ENCODE measurements at regions not wholly inside any gene's neighbourhood (a gene's known extent, or its start where the extent isn't known, plus 50 kb on each side); places are given as distances from the start of the nearest gene placed in this dataset.

DNA sequence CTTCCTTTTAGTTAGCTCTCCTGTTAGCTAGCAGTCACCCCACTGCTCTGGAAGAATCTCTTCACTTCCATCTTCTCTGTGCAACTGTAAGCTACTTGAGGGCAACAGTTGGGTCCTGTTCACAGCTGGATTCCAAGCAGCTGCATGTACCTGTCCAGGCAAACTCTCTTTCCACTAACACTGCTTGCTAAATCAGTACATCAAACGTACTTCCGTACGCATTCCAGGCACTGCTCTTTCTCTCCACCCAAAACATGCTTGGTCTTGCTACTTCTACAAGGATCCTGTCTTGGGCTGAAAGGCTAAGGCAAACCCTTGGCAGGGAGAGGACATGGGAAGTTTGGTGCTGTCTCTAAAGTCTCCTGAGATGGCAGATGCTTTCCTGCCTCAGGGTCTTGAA lies 139.2 kb upstream of the CACNA1E start:
- H3K36me3 Mint-ChIP-seq (ENCODE audit: low read depth), result no peaks in the 10 kb centered on the region

DNA sequence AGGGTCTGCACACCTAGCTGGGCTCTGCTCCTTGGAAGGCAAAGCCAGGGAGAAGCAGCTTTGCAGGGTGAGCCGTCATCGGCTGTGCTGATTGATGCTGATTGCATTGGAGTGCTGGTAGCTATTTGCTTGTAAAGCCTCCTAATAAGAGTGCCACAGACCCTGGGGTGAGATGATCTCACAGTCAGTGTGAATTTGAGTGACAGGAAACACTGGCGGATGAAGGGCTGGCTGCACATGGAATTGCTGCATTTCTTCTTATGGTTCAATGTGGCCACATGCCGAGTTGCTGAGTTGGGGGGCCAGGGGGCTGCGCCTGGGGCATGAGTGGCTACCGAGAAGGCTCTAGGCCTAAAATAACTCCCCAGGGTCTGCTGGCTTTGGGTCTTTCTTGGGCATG lies 138.2 kb upstream of the CACNA1E start:
- no peaks in the 10 kb centered on the region for H3K9me3 Mint-ChIP-seq
- H3K4me1 Mint-ChIP-seq, result no peaks in the 10 kb centered on the region
- ChIA-PET CTCF (interaction anchor here (1.5 kb wide), 1 partner anchor 13 kb away, joined by 5 read pairs; no protein-coding TSS in a partner anchor), POLR2A (no interaction called here)
- no peak overlapping the region for H3K27ac Mint-ChIP-seq
- DNase-seq, result no peak
- H3K36me3 Mint-ChIP-seq (ENCODE audit: low read depth), result no peaks in the 10 kb centered on the region
- no peaks in the 10 kb centered on the region for H3K27me3 Mint-ChIP-seq
- no peak overlapping the region for H3K4me3 Mint-ChIP-seq

More for the DNA sequence above, 139.2 kb upstream of the CACNA1E start:
- Mint-ChIP-seq H3K4me1 (no peaks in the 10 kb centered on the region), H3K4me3 (no peak overlapping the region), H3K9me3 (no peaks in the 10 kb centered on the region), H3K27me3 (no peaks in the 10 kb centered on the region), H3K27ac (no peak overlapping the region)
- CTCF ChIA-PET, result no interaction called here
- no peak for DNase-seq
- POLR2A ChIA-PET, result no interaction called here

DNA sequence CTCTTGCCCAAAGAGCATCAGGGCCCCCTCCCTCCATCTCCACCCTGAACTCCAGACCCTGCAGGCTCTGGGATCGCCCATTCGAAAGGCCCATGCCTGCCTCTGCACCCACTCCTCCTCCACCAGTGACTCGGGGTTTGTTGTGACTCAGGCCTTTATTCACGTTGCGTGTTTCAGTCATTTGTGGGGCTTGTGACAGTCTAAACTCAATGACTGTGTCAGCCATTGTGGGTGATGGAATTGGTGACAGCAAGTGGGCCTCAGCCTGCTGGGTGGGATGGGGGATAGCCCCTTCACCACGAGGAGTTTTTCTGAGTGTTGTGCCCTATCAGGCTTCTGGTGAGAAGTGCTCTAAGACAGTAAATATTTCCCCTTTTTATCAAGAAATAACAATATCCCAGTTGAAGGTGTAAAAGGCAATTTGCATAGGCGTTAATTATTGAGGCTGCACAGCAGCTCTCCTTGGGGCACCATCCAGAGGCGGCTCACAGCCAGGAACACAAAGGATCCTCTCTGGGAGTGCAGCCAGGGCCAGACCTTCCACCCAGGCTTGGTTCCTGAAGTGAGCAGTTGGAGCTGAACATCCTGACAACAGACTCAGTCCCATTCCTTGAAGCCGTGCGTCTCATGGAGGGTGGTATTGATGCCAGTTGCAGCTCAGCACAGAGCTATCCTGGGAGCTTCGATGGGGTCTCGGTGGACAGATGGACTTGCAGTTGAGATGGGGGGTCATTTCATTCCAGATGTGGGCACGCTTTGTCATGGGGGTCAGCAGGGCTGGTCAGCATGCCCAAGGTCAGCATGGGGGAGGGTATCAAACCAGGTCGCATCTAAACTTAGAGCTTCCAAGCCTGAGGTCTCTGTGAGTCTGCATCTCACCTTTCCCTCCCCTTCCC lies 135.6 kb upstream of the CACNA1E start:
- Mint-ChIP-seq H3K9me3 (no peaks in the 10 kb centered on the region), H3K27ac (no peak overlapping the region), H3K4me3 (no peak overlapping the region), H3K36me3 (ENCODE audit: low read depth) (no peaks in the 10 kb centered on the region), H3K27me3 (no peaks in the 10 kb centered on the region), H3K4me1 (no peaks in the 10 kb centered on the region)
- DNase-seq, result no peak
- ChIA-PET CTCF (interaction anchor here (1.0 kb wide), 1 partner anchor 20 kb away, joined by 3 read pairs; no protein-coding TSS in a partner anchor), POLR2A (no interaction called here)

DNA sequence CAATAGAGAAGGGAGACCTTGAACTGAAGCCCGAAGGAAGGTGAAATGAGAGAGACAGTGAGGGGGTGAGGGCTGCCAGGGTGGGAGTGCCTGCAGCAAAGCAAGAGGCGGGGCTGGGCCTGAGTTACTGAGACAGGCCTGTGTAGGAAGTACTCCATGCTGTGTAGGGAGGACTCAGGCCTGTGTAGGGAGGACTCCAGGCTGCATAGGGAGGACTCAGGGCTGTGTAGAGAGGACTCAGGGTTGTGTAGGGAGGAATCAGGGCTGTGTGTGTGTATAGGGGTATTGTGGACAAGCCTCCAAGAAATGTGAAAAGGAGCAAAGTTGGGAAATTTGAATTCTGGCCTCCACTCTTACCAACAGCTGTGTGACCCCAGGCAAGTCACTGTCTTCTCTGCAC lies 133.8 kb upstream of the CACNA1E start:
- Mint-ChIP-seq H3K4me3 (no peak overlapping the region), H3K27ac (no peak overlapping the region), H3K27me3 (no peaks in the 10 kb centered on the region), H3K36me3 (ENCODE audit: low read depth) (no peaks in the 10 kb centered on the region), H3K9me3 (no peaks in the 10 kb centered on the region), H3K4me1 (no peaks in the 10 kb centered on the region)
- POLR2A ChIA-PET, result no interaction called here
- CTCF ChIA-PET, result interaction anchor here (0.8 kb wide), 1 partner anchor 38 kb away, joined by 3 read pairs; no protein-coding TSS in a partner anchor
- peak; percentile 4 for DNase-seq

DNA sequence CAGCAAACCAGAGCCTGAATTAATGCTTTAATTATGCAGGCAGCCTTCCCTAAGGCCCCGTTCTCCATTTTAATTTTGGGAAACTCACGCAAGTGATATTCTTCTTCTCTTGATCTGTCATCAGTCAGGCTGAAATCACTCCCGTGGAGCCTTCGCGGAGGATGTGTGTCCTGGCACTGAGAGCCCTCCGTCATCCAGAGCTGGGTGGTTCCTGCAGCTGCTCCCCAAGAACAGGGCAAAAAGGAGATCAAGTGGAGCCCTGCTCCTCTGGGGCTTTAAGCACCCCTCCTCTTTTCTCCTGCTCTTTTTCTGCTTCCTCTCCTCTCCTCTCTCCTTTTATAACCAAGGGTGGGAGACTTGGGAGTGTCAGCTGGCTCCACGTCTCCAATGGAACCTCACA lies 133.2 kb upstream of the CACNA1E start:
- no peaks in the 10 kb centered on the region for H3K27me3 Mint-ChIP-seq
- ChIA-PET POLR2A (no interaction called here), CTCF (interaction anchor here (0.8 kb wide), 1 partner anchor 37 kb away, joined by 3 read pairs; no protein-coding TSS in a partner anchor)
- no peaks in the 10 kb centered on the region for H3K4me1 Mint-ChIP-seq
- peak; percentile 1 for DNase-seq
- no peaks in the 10 kb centered on the region for H3K36me3 Mint-ChIP-seq (ENCODE audit: low read depth)
- H3K9me3 Mint-ChIP-seq, result no peaks in the 10 kb centered on the region
- no peak overlapping the region for H3K27ac Mint-ChIP-seq
- H3K4me3 Mint-ChIP-seq, result no peak overlapping the region

DNA sequence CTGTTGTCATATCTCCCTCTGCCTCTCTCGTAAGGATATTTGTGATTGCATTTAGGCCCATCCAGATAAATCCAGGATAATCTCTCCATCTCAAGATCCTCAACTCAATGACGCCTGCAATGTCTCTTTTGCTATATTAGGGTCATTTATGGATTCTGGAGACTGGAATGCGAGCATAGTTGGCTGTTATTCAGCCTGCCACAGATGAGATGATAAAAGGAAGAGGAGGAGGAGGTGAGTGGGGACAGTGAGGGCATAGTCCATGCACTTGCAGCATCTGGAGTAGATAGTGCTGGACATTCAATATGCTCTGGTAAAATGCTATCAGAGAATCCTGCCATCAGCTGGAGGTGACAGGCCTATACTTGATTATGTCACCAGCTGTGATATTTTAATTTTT lies 131.6 kb upstream of the CACNA1E start:
- Mint-ChIP-seq H3K9me3 (no peaks in the 10 kb centered on the region), H3K27me3 (no peaks in the 10 kb centered on the region), H3K36me3 (ENCODE audit: low read depth) (no peaks in the 10 kb centered on the region), H3K4me3 (no peak overlapping the region), H3K27ac (no peak overlapping the region), H3K4me1 (no peaks in the 10 kb centered on the region)
- POLR2A ChIA-PET, result no interaction called here
- DNase-seq, result no peak
- CTCF ChIA-PET, result no interaction called here

DNA sequence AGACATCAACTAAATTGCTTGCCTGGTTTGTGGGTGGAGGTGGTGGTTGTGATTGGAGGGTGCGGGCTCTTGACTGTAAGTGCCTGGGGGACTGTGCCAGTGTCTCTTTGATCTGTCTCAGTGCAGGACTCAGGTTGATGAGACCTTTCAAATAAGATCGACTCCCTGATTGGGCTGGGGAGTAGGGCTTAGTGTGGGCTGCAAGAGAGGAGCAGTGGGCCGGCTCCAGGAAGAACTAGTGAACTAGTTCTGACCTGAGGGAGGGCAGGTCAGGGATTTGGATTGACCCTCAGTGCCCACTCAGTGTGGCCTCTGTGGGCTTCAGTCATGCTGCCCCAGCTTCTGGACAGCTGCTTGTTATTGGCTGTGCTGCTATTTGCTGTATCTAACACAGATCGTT lies 130.6 kb upstream of the CACNA1E start:
- no peaks in the 10 kb centered on the region for H3K9me3 Mint-ChIP-seq
- H3K27ac Mint-ChIP-seq, result no peak overlapping the region
- no peaks in the 10 kb centered on the region for H3K27me3 Mint-ChIP-seq
- DNase-seq, result no peak
- H3K4me3 Mint-ChIP-seq, result no peak overlapping the region
- CTCF ChIA-PET, result no interaction called here
- no peaks in the 10 kb centered on the region for H3K4me1 Mint-ChIP-seq
- POLR2A ChIA-PET, result no interaction called here
- H3K36me3 Mint-ChIP-seq (ENCODE audit: low read depth), result no peaks in the 10 kb centered on the region

DNA sequence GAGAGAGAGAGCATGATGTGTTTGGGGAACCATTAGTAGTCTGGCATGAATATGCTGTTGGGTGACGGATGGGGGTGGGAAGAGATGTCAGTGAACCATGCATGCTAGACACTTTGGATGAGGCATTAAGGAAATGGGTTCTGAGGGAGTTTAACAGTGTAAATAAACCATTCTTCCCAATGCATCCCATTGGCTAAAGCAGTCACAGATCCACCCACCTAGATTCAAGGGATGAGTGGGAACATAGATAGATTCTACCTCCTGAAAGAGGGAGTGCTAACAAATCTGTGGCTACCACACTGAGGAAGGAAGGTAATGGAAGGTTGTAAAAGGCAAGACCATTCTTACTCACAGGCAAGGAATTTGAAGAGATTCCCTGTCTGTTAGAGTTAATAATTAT lies 129.8 kb upstream of the CACNA1E start:
- no peak overlapping the region for H3K4me3 Mint-ChIP-seq
- H3K36me3 Mint-ChIP-seq (ENCODE audit: low read depth), result no peaks in the 10 kb centered on the region
- H3K27me3 Mint-ChIP-seq, result no peaks in the 10 kb centered on the region
- H3K27ac Mint-ChIP-seq, result no peak overlapping the region
- H3K4me1 Mint-ChIP-seq, result no peaks in the 10 kb centered on the region
- CTCF ChIA-PET, result no interaction called here
- DNase-seq, result no peak
- no peaks in the 10 kb centered on the region for H3K9me3 Mint-ChIP-seq
- POLR2A ChIA-PET, result no interaction called here

DNA sequence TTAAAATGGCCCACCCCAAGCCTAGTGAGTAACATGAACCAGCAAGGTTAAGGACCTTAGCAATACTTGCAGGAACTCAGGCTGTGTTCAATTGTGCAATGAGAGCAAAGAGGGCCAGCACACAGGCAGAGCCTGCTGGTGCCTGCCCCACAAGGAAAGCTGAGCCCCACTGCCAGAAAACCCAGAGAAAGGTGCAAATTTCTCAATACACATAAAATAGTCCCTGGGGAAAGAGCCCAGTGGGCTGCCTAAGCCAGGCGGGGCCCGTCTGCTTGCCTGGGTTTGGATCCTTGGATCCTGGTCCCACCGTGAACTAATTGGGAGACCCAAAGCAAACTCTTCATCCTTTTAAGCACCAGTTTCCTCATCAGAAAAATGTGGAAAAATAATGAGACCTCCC lies 128.5 kb upstream of the CACNA1E start:
- POLR2A ChIA-PET, result no interaction called here
- no peaks in the 10 kb centered on the region for H3K9me3 Mint-ChIP-seq
- no peaks in the 10 kb centered on the region for H3K27me3 Mint-ChIP-seq
- no peak for DNase-seq
- H3K4me1 Mint-ChIP-seq, result no peaks in the 10 kb centered on the region
- H3K4me3 Mint-ChIP-seq, result no peak overlapping the region
- no peak overlapping the region for H3K27ac Mint-ChIP-seq
- H3K36me3 Mint-ChIP-seq (ENCODE audit: low read depth), result no peaks in the 10 kb centered on the region
- CTCF ChIA-PET, result no interaction called here

DNA sequence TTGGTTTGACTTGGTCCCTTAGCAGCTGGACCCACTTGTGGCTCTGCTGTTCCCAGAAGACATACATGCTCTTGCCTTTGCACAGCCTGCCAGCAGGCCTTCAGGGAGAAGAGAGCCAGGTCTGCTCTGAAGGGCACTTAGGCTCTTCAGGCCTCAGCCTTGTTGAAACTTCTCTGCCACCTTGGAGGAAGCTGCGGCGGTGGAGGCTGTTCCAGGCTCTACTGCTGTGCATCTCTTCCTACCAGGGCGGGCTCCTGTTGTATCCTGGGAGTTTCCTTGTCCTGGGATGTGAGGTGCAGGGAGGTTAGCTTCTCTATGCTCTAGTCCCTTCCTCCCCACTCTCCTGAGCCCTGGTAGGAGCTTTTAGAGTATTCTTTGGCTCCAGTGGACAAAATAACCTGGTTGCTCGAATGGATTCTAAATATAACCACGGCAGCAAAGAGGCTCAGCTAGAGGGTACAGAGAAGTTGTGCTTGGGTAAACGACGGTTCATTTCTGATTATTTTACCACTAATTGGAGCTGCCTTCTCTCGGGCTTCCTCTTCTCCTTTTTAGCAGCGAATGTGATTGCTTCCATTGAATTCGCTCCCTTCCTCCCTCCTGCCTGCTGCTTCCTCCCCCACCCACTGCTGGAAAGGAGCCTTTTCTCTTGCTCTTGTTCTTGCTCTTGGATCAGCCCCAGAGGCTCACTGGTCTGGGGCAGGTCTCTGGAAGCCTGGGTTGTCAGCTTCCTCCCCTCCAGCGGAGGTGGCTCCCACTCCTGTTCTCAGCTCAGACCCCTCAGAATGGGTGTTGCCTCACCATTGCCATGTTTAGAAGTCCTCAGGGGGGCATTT lies 126.6 kb upstream of the CACNA1E start:
- CTCF ChIA-PET, result no interaction called here

DNA sequence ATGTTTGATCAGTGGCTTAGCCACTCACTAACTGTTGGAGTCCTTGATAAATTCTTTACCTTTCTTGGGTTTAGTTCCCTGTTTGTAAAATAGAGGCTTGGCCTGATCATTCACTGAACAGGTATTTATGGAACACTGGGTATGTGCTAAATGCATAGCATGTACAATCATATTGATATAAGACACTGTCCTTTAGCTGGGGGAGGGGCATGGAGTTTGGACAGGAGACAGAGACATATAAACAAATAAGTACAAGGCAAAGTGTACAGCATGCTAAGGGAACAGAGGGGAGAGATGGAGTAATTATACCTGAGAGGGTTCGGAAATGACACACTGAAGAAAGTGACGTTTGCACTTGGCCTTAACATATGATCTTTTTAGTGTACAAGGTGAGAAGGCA lies 124.3 kb upstream of the CACNA1E start:
- Mint-ChIP-seq H3K4me3 (no peak overlapping the region), H3K36me3 (ENCODE audit: low read depth) (no peaks in the 10 kb centered on the region), H3K4me1 (no peaks in the 10 kb centered on the region), H3K27ac (no peak overlapping the region), H3K9me3 (no peaks in the 10 kb centered on the region), H3K27me3 (no peaks in the 10 kb centered on the region)
- CTCF ChIA-PET, result interaction anchor here (0.8 kb wide), 1 partner anchor 25 kb away, joined by 3 read pairs; no protein-coding TSS in a partner anchor
- no peak for DNase-seq
- POLR2A ChIA-PET, result no interaction called here

More for the DNA sequence above, 126.6 kb upstream of the CACNA1E start:
- Mint-ChIP-seq H3K27me3 (no peaks in the 10 kb centered on the region), H3K36me3 (ENCODE audit: low read depth) (no peaks in the 10 kb centered on the region), H3K4me3 (no peak overlapping the region), H3K9me3 (no peaks in the 10 kb centered on the region), H3K4me1 (no peaks in the 10 kb centered on the region), H3K27ac (no peak overlapping the region)
- DNase-seq, result no peak
- POLR2A ChIA-PET, result no interaction called here

DNA sequence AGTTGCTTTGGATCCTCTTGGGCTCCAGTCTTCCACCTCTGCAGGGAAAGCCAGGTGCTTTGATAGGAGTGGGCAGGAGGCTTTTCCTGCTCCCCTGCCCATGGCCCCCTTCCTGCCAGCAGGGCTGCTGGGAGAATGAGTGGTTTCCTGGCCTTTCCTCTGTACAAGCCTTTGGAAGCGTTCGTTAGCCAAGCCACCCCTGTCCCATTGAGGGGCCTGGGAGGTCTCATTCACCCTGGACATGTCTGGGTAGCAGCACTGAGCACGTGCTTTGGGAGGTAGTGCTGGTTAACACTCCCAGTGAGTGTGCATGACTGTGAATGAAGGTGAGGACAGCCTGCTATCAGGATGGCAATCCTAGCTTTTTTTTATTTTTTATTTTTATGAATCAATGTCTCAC lies 118.5 kb upstream of the CACNA1E start:
- POLR2A ChIA-PET, result no interaction called here
- no peaks in the 10 kb centered on the region for H3K9me3 Mint-ChIP-seq
- H3K36me3 Mint-ChIP-seq (ENCODE audit: low read depth), result no peaks in the 10 kb centered on the region
- no peak for DNase-seq
- H3K4me3 Mint-ChIP-seq, result no peak overlapping the region
- no peaks in the 10 kb centered on the region for H3K27me3 Mint-ChIP-seq
- no peak overlapping the region for H3K27ac Mint-ChIP-seq
- CTCF ChIA-PET, result no interaction called here
- H3K4me1 Mint-ChIP-seq, result no peaks in the 10 kb centered on the region

DNA sequence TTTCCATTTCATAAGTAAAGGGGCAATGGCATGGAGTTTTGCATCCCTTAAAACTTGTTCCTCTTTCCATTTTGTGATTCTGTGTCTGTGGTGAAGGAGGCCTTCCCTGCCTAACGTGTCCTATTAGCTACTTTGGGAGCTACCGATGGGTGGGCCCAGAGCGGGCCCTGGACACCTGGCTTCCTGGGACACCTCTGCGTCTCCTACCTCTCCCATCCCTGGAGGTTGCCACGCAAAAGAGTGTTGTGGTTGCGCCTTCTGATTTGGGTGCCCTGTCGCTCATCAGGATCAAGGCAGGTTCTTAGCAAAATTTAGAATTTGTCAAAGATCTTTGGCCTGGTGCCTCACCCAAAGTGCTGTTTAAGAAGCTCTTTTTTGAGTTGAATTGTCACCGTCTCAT lies 116.4 kb upstream of the CACNA1E start:
- ChIA-PET POLR2A (no interaction called here), CTCF (no interaction called here)
- no peak overlapping the region for H3K27ac Mint-ChIP-seq
- H3K4me3 Mint-ChIP-seq, result no peak overlapping the region
- no peaks in the 10 kb centered on the region for H3K4me1 Mint-ChIP-seq
- H3K36me3 Mint-ChIP-seq (ENCODE audit: low read depth), result peaks cover 1% of the 10 kb centered on the region
- peaks cover 3% of the 10 kb centered on the region for H3K9me3 Mint-ChIP-seq
- DNase-seq, result no peak
- H3K27me3 Mint-ChIP-seq, result no peaks in the 10 kb centered on the region
